Prostate gland (tissue), 2 donors: ENCODE measurements at regions not wholly inside any gene's neighbourhood (a gene's known extent, or its start where the extent isn't known, plus 50 kb on each side); places are given as distances from the start of the nearest gene placed in this dataset.

Experiments
- DNase-seq: peaks from one replicate; pipeline ENCODE4 v3.0.0-alpha.2; 2019; ENCODE audit warnings: low spot score
- H3K27ac ChIP-seq, 2 donors: fragments of 200-600 bp; sonication (generic); 2 replicates each; pipeline ENCODE4 v1.5.1; 2017 to 2019
- H3K27me3 ChIP-seq: fragments of 200-600 bp; sonication (generic); replicated peaks from 2 replicates; pipeline ENCODE4 v1.5.1; 2019; ENCODE audit not compliant: insufficient read depth
- H3K36me3 ChIP-seq, 2 donors: fragments of 200-600 bp; sonication (generic); 1 replicate in 1 of 2; 2 replicates in 1 of 2; pipeline versions ENCODE4 v1.5.1 to v1.8.1; 2017 to 2019
- H3K4me1 ChIP-seq: fragments of 200-600 bp; sonication (generic); replicated peaks from 2 replicates; pipeline ENCODE4 v1.5.1; 2019
- H3K4me3 ChIP-seq, 2 donors: fragments of 200-600 bp; sonication (generic); 2 replicates each; pipeline ENCODE4 v1.5.1; 2017 to 2019
- H3K9me3 ChIP-seq: fragments of 200-600 bp; sonication (generic); 2 replicates; pipeline ENCODE4 v1.5.1; 2017
- POLR2A ChIP-seq: fragments of 450-650 bp; IDR thresholded peaks from one replicate; pipeline ENCODE4 v1.6.1; 2016; ENCODE audit warnings: antibody characterized with exemption, mild to moderate bottlenecking
- POLR2AphosphoS5 ChIP-seq: sonication (generic); formaldehyde crosslinking; IDR thresholded peaks from one replicate; pipeline ENCODE4 v1.6.1; 2017; ENCODE audit warnings: antibody characterized with exemption
- WGBS: methylation state at CpG from one replicate; pipeline ENCODE4 v1.1.5; 2018; 5-methylcytosine and 5-hydroxymethylcytosine counted together
- intact Hi-C: fragments of 100-400 bp; cut with DNase I; formaldehyde crosslinking; loops from one replicate; pipeline ENCODE4 v1.14.2; 2022
- small RNA-seq, 2 donors: library from RNA; depleted of rRNA; stranded (forward); fragments of <200 nt; gene quantifications; one replicate each; pipeline ENCODE3, GENCODE V24; 2016
- TF ChIP-seq, protein P1 (sequence below), 4 experiments: fragments of 200-600 bp in 2 of 4; fragments of 450-650 bp in 2 of 4; sonication (generic) in 2 of 4; IDR thresholded peaks; 1 replicate in 3 of 4; 2 replicates in 1 of 4; pipeline ENCODE4 v1.5.1; 2016 to 2019; ENCODE audit warnings: antibody characterized with exemption in 4 of 4, mild to moderate bottlenecking in 2 of 4, moderate library complexity in 2 of 4

DNA sequence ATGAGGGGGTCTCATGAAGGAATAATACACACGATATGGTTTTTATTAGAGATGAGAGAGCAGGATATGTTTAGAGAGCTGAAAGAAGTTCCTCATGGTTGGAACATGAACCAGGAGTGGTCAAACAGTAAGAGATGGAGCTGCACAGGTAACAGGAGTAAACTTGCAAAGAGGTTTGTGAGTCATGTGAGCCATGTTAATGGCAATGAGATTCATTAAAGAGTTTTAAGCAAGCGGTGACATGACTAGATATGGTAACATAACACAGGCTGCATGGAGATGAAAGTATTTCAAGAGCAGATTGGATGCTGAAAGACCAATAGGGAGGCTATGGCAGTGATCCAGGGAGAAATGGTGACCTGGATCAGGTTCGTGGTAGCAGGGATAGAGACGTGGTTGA, 62.6 kb upstream of the SSTR1 start:
- H3K27ac ChIP-seq, result no peak overlapping the region
- DNase-seq, result no peak
- WGBS, result 42% methylated on average over 4 of the region's 4 CpGs
- H3K4me1 ChIP-seq, result no peaks in the 10 kb centered on the region
- H3K27me3 ChIP-seq, result no peaks in the 10 kb centered on the region
- H3K9me3 ChIP-seq, result no peaks in the 10 kb centered on the region
- H3K4me3 ChIP-seq, result no peak overlapping the region
- H3K36me3 ChIP-seq, result no peaks in the 10 kb centered on the region
- TF ChIP-seq POLR2AphosphoS5 (no peak), POLR2A (no peak)
- TF ChIP-seq, protein P1, sequence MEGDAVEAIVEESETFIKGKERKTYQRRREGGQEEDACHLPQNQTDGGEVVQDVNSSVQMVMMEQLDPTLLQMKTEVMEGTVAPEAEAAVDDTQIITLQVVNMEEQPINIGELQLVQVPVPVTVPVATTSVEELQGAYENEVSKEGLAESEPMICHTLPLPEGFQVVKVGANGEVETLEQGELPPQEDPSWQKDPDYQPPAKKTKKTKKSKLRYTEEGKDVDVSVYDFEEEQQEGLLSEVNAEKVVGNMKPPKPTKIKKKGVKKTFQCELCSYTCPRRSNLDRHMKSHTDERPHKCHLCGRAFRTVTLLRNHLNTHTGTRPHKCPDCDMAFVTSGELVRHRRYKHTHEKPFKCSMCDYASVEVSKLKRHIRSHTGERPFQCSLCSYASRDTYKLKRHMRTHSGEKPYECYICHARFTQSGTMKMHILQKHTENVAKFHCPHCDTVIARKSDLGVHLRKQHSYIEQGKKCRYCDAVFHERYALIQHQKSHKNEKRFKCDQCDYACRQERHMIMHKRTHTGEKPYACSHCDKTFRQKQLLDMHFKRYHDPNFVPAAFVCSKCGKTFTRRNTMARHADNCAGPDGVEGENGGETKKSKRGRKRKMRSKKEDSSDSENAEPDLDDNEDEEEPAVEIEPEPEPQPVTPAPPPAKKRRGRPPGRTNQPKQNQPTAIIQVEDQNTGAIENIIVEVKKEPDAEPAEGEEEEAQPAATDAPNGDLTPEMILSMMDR (IDR thresholded peaks at IDR 0.05), result no peak
- intact Hi-C loops, result no loop called here

DNA sequence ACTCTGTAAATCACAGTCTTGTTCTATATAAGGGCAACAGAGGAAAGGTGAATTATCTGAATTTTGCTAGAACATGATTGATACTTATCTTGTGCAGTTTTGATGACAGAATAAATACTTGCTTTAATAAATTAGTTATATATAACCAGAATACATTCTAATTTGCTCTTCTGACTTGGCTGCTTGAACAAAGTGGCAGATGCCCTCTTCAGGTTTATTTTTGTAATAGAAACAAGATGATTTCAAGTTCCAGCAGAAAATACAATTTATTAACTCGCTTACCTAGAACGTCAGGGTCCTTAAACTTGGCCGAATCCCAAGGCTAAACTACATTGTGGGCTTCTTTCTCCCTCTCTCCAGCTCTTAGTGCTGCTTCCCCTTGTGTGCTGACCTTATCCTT, 57.6 kb upstream of the SSTR1 start:
- Histone ChIP-seq H3K27ac (no peak overlapping the region), H3K4me1 (no peaks in the 10 kb centered on the region), H3K9me3 (no peaks in the 10 kb centered on the region), H3K36me3 (no peaks in the 10 kb centered on the region), H3K27me3 (no peaks in the 10 kb centered on the region), H3K4me3 (no peak overlapping the region)
- DNase-seq, result no peak
- 61% methylated on average over 3 of the region's 3 CpGs for WGBS
- intact Hi-C loops, result no loop called here
- TF ChIP-seq POLR2AphosphoS5 (no peak), POLR2A (no peak)
- TF ChIP-seq, protein P1 (IDR thresholded peaks at IDR 0.05), result no peak

Small RNA genes lying in the stretch of these regions (small RNA-seq; reads per million reads assigned to genes)
- gene RF00406 (0.60 to 0.65 reads per million in 2 donors), gene RNU6-1277P (0 reads per million in 2 donors)
